ENCODE measurements at regions not wholly inside any gene's neighbourhood (a gene's known extent, or its start where the extent isn't known, plus 50 kb on each side); places are given as distances from the start of the nearest gene placed in this dataset.

DNA sequence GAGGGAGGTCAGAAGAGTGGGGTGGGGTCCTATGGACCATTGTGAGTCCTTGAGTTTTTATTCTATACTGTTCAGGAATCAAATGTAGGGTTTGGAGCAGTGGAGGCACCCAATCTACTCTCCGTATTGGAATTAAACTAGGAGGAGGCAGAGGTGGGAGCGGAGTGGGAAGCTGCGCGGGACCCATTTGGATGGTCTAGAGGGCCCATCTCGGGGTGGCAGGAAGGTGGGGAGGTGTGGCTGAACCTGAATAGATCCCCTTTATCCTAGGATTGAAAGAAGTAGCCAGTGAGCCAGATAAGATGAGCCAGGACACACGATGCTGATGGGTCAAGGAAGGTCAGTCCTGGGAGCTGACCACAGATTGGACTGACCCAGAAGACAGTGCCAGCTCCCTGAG lies 325.8 kb downstream of the AJAP1 start:
- TF ChIP-seq NFIC (IDR thresholded peaks at IDR 0.05) (no peak), EP300 (IDR thresholded peaks at IDR 0.05; ENCODE audit: borderline replicate concordance) (no peak), CEBPB (IDR thresholded peaks at IDR 0.05) (no peak), TAF1 (IDR thresholded peaks at IDR 0.05; ENCODE audit: low read depth) (no peak), FOXM1 (IDR thresholded peaks at IDR 0.05; ENCODE audit: borderline replicate concordance, low read depth) (no peak), EGR1 (IDR thresholded peaks at IDR 0.05) (no peak), RAD21 (IDR thresholded peaks at IDR 0.05; ENCODE audit: low read depth) (no peak), TEAD4 (IDR thresholded peaks at IDR 0.05) (no peak), ZBTB7A (IDR thresholded peaks at IDR 0.05; ENCODE audit: low read depth) (no peak)
- TF ChIP-seq, protein P1, sequence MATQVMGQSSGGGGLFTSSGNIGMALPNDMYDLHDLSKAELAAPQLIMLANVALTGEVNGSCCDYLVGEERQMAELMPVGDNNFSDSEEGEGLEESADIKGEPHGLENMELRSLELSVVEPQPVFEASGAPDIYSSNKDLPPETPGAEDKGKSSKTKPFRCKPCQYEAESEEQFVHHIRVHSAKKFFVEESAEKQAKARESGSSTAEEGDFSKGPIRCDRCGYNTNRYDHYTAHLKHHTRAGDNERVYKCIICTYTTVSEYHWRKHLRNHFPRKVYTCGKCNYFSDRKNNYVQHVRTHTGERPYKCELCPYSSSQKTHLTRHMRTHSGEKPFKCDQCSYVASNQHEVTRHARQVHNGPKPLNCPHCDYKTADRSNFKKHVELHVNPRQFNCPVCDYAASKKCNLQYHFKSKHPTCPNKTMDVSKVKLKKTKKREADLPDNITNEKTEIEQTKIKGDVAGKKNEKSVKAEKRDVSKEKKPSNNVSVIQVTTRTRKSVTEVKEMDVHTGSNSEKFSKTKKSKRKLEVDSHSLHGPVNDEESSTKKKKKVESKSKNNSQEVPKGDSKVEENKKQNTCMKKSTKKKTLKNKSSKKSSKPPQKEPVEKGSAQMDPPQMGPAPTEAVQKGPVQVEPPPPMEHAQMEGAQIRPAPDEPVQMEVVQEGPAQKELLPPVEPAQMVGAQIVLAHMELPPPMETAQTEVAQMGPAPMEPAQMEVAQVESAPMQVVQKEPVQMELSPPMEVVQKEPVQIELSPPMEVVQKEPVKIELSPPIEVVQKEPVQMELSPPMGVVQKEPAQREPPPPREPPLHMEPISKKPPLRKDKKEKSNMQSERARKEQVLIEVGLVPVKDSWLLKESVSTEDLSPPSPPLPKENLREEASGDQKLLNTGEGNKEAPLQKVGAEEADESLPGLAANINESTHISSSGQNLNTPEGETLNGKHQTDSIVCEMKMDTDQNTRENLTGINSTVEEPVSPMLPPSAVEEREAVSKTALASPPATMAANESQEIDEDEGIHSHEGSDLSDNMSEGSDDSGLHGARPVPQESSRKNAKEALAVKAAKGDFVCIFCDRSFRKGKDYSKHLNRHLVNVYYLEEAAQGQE (IDR thresholded peaks at IDR 0.05; ENCODE audit: low read depth) = no peak

Data from Ishikawa (cell line).